ENCODE measurements at regions not wholly inside any gene's neighbourhood (a gene's known extent, or its start where the extent isn't known, plus 50 kb on each side); places are given as distances from the start of the nearest gene placed in this dataset.
"Not testable (repeated sequence)": the region's sequence is repeated elsewhere in the genome, so short reads cannot be mapped to it uniquely, and the experiment has no call there.

DNA sequence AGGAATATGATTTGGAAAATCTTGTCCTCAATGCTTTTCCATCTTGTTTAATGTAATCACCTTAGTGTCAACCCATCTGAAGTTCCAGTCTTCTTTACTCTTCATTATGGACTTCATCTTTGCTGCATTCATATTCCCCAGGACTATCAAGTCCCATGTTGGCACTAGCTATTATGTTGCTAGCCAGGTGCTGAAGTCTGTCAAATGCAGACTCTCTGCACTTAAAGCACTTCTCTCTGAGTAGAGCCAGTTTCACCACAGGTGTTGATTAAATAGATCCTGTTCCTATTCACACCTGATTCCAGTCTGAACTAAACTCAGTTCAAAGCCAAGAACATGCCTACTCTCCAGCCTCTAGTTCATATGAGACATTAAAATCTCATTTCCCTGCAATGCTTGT lies 75.0 kb upstream of the PKN2 start:
- DNase-seq: no peak

DNA sequence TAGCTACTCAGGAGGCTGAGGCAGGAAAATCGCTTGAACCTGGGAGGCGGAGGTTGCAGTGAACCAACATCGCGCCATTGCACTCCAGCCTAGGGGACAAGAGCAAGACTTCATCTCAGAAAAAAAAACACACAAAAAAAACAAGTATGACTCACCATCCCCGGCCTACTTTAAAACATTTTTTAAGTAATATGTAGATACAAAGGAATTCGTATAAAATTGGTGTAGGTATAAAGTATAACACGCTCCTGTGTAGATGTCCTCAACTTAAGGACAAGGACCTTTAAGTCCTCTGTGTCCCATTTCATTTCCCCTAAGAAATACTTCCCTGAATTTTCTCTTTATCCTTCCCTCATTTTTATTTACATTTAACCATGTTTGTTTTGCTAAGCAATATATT lies 73.4 kb upstream of the PKN2 start:
- DNase-seq: no peak

DNA sequence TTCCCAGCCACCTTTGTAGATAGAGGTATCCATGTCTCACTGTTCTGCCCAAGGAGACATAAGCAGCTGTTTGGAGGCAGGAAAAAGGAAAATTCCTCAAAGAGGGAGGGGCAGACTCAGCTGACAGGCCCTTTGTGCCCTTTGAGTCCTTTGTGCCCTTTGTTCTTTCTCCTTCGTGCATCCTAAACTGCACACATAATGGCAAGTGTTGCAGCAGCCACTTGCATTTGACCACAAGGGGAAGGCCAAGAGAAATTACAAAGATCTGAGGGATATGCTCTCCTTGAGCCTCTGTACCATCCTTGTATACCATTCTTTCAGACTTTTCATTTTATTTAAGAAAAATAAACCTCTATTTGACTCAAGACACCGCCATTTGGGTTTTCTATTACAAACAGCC lies 71.8 kb upstream of the PKN2 start:
- DNase-seq: no peak

DNA sequence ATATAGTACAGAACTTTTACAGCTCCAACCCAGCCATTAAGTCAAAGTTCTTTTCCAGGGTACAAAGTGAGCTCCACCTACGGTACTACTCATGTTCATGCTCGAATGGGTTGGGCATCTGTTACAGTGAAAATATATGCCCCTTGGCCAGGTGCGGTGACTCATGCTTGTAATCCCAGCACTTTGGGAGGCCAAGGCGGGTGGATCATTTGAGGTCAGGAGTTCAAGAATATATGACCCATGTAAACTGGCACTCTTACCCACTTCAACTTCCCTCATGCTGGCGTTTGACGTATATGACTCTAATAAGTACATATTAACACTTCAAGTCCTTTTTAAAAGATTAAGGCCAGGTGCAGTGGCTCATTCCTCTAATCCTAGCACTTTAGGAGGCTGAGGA lies 71.3 kb upstream of the PKN2 start:
- DNase-seq: no peak

DNA sequence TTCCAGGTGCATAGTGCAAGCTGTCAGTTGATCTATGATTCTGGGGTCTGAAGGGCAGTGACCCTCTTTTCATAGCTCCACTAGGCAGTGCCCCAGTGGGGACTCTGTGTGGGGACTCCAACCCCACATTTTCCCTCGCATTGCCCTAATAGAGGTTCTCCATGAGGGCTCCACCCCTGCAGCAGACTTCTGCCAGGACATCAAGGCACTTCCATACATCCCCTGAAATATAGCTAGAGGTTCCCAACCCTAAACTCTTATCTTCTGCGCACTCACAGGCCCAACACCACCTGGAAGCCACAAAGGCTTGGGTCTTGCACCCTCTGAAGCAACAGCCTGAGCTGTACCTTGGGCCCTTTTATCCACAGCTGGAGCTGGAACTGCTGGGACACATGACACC lies 65.7 kb upstream of the PKN2 start:
- DNase-seq: no peak

DNA sequence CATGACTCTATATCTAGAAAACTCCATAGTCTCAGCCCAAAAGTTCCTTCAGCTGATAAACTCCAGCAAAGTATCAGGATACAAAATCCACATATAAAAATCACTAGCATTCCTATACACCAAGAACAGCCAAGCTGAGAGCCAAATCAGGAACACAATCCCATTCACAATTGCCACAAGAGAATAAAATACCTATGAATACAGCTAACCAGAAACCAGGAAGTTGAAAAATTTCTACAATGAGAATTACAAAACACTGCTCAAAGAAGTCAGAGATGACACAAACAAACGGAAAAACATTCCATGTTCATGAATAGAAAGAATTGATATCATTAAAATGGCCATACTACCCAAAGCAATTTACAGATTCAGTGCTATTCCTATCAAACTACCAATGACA lies 61.0 kb upstream of the PKN2 start:
- not testable (repeated sequence) for DNase-seq
